A549 (cell line): ENCODE measurements at regions not wholly inside any gene's neighbourhood (a gene's known extent, or its start where the extent isn't known, plus 50 kb on each side); places are given as distances from the start of the nearest gene placed in this dataset.

Experiments
- ATAC-seq, 2 experiments: fragments of 200-7000 bp in 1 of 2; fragments of >200 bp in 1 of 2; cut with Nextera tagmentation in 1 of 2; cut with Tn5 transposase in 1 of 2; 3 replicates each; pipeline versions ENCODE4 v1.8.0 to v1.9.1; 2018 to 2020; ENCODE audit warnings: mild to moderate bottlenecking in 1 of 2, moderate library complexity in 1 of 2
- CTCF ChIA-PET: fragments of 300-600 bp; sonication (Branson Sonifier 250); formaldehyde crosslinking; extraction: SDS; loops from one replicate; lab custom pipeline; 2021; ENCODE audit warnings: antibody characterized with exemption, inconsistent platforms; lab: Yijun Ruan, JAX
- POLR2A ChIA-PET: fragments of 350-600 bp; formaldehyde crosslinking; extraction: SDS; loops from one replicate; lab custom pipeline; 2021; ENCODE audit warnings: antibody characterized with exemption, inconsistent platforms; lab: Yijun Ruan, JAX
- DNase-seq, 2 experiments: peaks; one replicate each; pipeline versions ENCODE4 v3.0.0 to v3.0.0-alpha.2; 2011 to 2016; ENCODE audit warnings: low read depth in 1 of 2, low spot score in 1 of 2
- FAIRE-seq: peaks from 2 replicates; lab custom pipeline; 2011; peaks lifted over from hg19 to GRCh38; lab: Jason Lieb, UNC
- H3K27ac ChIP-seq, 2 experiments: fragments of >200 bp; sonication (Bioruptor Twin); formaldehyde crosslinking; 3 replicates each; pipeline ENCODE4 v1.5.1; 2016 to 2017
- H3K4me1 ChIP-seq: fragments of >200 bp; sonication (Bioruptor Twin); formaldehyde crosslinking; 3 replicates; pipeline ENCODE4 v1.6.1; 2016
- H3K4me2 ChIP-seq: fragments of >200 bp; sonication (Bioruptor Twin); formaldehyde crosslinking; 3 replicates; pipeline ENCODE4 v1.6.1; 2016
- H3K4me3 ChIP-seq: fragments of >200 bp; sonication (Bioruptor Twin); formaldehyde crosslinking; 3 replicates; pipeline ENCODE4 v1.5.1; 2016
- H3K9me3 ChIP-seq: fragments of >200 bp; sonication (Bioruptor Twin); formaldehyde crosslinking; 3 replicates; pipeline ENCODE4 v1.6.1; 2016
- CBX8 ChIP-seq: fragments of 200-600 bp; sonication (generic); IDR thresholded peaks from 2 replicates; pipeline ENCODE4 v1.6.1; 2016
- CHD2 ChIP-seq: fragments of 150-350 bp; IDR thresholded peaks from 2 replicates; pipeline ENCODE4 v1.6.1; 2014; ENCODE audit warnings: low read length; ENCODE audit not compliant: partially characterized antibody
- EHF ChIP-seq: fragments of 250-450 bp; sonication (Bioruptor Pico); IDR thresholded peaks from 2 replicates; pipeline ENCODE4 v1.5.0; 2020; ENCODE audit warnings: mild to moderate bottlenecking
- ESRRA ChIP-seq: fragments of 150-350 bp; IDR thresholded peaks from 2 replicates; pipeline ENCODE4 v1.6.1; 2014; ENCODE audit warnings: mild to moderate bottlenecking, low read length, borderline replicate concordance
- FOSB ChIP-seq: fragments of 250-450 bp; sonication (Bioruptor Pico); IDR thresholded peaks from 2 replicates; pipeline ENCODE4 v1.5.0; 2020; ENCODE audit warnings: mild to moderate bottlenecking, moderate library complexity
- FOSL2 ChIP-seq, 2 experiments: fragments of 450-650 bp in 1 of 2; fragments of >200 bp in 1 of 2; sonication (Bioruptor Twin) in 1 of 2; formaldehyde crosslinking; IDR thresholded peaks; 2 replicates each; pipeline versions ENCODE4 v1.5.0 to v1.6.1; 2016 to 2020; ENCODE audit warnings: mild to moderate bottlenecking in 1 of 2, moderate library complexity in 1 of 2
- HDAC2 ChIP-seq: fragments of 200-600 bp; sonication (generic); IDR thresholded peaks from 2 replicates; pipeline ENCODE4 v1.6.1; 2016
- HEYL ChIP-seq: fragments of 250-450 bp; sonication (Bioruptor Pico); IDR thresholded peaks from 2 replicates; pipeline ENCODE4 v1.8.0; 2021; ENCODE audit warnings: mild to moderate bottlenecking, moderate library complexity
- HOXA7 ChIP-seq: fragments of 250-450 bp; sonication (Bioruptor Pico); IDR thresholded peaks from 2 replicates; pipeline ENCODE4 v1.5.0; 2020; ENCODE audit warnings: mild to moderate bottlenecking, moderate library complexity
- JUN ChIP-seq, 2 experiments: fragments of >200 bp; sonication (Bioruptor Twin); formaldehyde crosslinking; IDR thresholded peaks; 2 replicates in 1 of 2; 3 replicates in 1 of 2; pipeline ENCODE4 v1.6.1; 2016 to 2017
- JUNB ChIP-seq: fragments of >200 bp; sonication (Bioruptor Twin); formaldehyde crosslinking; IDR thresholded peaks from 2 replicates; pipeline ENCODE4 v1.6.1; 2016
- KDM1A ChIP-seq: fragments of 200-600 bp; sonication (generic); IDR thresholded peaks from 2 replicates; pipeline ENCODE4 v1.6.1; 2016; ENCODE audit warnings: low read depth, mild to moderate bottlenecking
- MYC ChIP-seq: IDR thresholded peaks from 2 replicates; pipeline ENCODE4 v1.6.1; 2012; ENCODE audit warnings: mild to moderate bottlenecking, inconsistent platforms, low read length, improper control_type of control experiment, borderline replicate concordance
- NFE2L2 ChIP-seq: fragments of 150-350 bp; conservative IDR thresholded peaks from 2 replicates; pipeline ENCODE4 v1.6.1; 2014; ENCODE audit warnings: low read length
- NR3C1 ChIP-seq: fragments of >200 bp; sonication (Bioruptor Twin); formaldehyde crosslinking; IDR thresholded peaks from 3 replicates; pipeline ENCODE4 v1.6.1; 2017
- PHF8 ChIP-seq: fragments of 200-600 bp; sonication (generic); IDR thresholded peaks from 2 replicates; pipeline ENCODE4 v1.6.1; 2016; ENCODE audit warnings: low read depth, mild to moderate bottlenecking, antibody characterized with exemption, moderate library complexity, borderline replicate concordance
- POLR2AphosphoS2 ChIP-seq: conservative IDR thresholded peaks from 2 replicates; pipeline ENCODE4 v1.6.1; 2012; ENCODE audit warnings: low read length, improper control_type of control experiment, inconsistent platforms
- RNF2 ChIP-seq: fragments of 200-600 bp; sonication (generic); IDR thresholded peaks from 2 replicates; pipeline ENCODE4 v1.6.1; 2016; ENCODE audit warnings: low read depth, mild to moderate bottlenecking, antibody characterized with exemption, moderate library complexity, borderline replicate concordance
- SMC3 ChIP-seq: fragments of >200 bp; sonication (Bioruptor Twin); formaldehyde crosslinking; IDR thresholded peaks from 3 replicates; pipeline ENCODE4 v1.6.1; 2018; ENCODE audit warnings: inconsistent platforms
- TFCP2L1 ChIP-seq: fragments of 250-450 bp; sonication (Bioruptor Pico); IDR thresholded peaks from 2 replicates; pipeline ENCODE4 v1.5.0; 2021; ENCODE audit warnings: mild to moderate bottlenecking
- ZC3H11A ChIP-seq: fragments of 450-650 bp; IDR thresholded peaks from 2 replicates; pipeline ENCODE4 v1.6.1; 2014; ENCODE audit warnings: antibody characterized with exemption, mild to moderate bottlenecking
- ZNF302 ChIP-seq: fragments of 250-450 bp; sonication (Bioruptor Pico); IDR thresholded peaks from 2 replicates; pipeline ENCODE4 v1.9.0; 2021; ENCODE audit warnings: inconsistent platforms, mild to moderate bottlenecking, moderate library complexity
- WGBS: methylation state at CpG from one replicate; pipeline ENCODE4 v1.1.6; 2017; ENCODE audit errors: missing lambda C conversion rate; 5-methylcytosine and 5-hydroxymethylcytosine counted together
- TF ChIP-seq, protein P1 (sequence below): fragments of >200 bp; sonication (Bioruptor Twin); formaldehyde crosslinking; IDR thresholded peaks from 2 replicates; pipeline ENCODE4 v1.6.1; 2016
- TF ChIP-seq, protein P2 (sequence below): fragments of 250-450 bp; sonication (Bioruptor Pico); IDR thresholded peaks from 2 replicates; pipeline ENCODE4 v1.5.0; 2021; ENCODE audit warnings: mild to moderate bottlenecking, moderate library complexity, borderline replicate concordance

DNA sequence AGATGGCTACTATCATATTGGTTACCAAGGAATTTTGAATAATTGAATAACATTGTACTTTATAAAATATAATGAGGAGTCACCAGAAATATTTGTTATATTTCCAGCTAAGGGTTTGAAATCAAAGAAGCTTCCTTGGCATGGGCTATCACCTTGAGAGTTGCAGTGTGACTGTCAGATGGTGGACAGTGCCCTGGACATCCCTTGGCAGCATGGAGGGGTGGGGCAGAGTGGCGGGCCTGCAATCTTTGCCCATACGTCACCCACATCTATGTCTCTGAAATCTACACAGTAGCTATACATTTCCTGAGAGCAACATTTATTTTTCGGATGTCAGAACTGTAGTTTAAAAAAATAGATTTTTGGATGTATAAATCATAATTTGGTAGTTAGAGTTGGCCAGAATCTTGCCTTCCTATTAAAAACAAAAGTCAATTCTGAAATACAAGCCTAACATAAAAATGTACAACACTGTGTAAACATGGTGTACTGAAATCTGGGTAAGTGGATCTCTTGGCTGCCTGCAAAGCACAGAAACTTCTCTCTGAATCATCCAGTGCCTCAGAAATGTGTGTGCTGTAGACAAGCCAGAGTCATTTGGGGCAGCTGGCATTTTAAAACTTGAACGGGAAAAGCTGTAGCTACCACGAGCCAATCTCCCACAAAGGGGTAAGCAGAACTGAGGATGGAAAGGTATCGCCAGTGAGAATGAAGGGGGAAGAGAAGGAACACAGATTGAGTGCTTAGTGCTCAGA lies 124.2 kb upstream of the ARHGAP28 start:
- POLR2A ChIA-PET = no interaction called here
- ATAC-seq (no peak), DNase-seq (no peak), FAIRE-seq (no peak)
- Histone ChIP-seq H3K27ac (no peak overlapping the region), H3K9me3 (no peaks in the 10 kb centered on the region), H3K4me3 (no peak overlapping the region), H3K4me2 (no peak overlapping the region), H3K4me1 (no peaks in the 10 kb centered on the region)
- TF ChIP-seq RNF2 (no peak), POLR2AphosphoS2 (no peak), EHF (CRISPR knock-in tag) (no peak), JUN (IDR thresholded peaks at IDR 0.05) (no peak), JUNB (no peak), FOSB (CRISPR knock-in tag) (no peak), HOXA7 (no peak), KDM1A (no peak), NR3C1 (no peak), NFE2L2 (no peak), SMC3 (no peak), ZC3H11A (no peak), HDAC2 (no peak), PHF8 (no peak), TFCP2L1 (no peak)
- TF ChIP-seq, protein P1, sequence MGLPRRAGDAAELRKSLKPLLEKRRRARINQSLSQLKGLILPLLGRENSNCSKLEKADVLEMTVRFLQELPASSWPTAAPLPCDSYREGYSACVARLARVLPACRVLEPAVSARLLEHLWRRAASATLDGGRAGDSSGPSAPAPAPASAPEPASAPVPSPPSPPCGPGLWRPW = no peak
- CTCF ChIA-PET = interaction anchor here (2.3 kb wide), 1 partner anchor 281 kb away, joined by 5 read pairs; no protein-coding TSS in a partner anchor
- 29% methylated on average over 6 of the region's 6 CpGs for WGBS

DNA sequence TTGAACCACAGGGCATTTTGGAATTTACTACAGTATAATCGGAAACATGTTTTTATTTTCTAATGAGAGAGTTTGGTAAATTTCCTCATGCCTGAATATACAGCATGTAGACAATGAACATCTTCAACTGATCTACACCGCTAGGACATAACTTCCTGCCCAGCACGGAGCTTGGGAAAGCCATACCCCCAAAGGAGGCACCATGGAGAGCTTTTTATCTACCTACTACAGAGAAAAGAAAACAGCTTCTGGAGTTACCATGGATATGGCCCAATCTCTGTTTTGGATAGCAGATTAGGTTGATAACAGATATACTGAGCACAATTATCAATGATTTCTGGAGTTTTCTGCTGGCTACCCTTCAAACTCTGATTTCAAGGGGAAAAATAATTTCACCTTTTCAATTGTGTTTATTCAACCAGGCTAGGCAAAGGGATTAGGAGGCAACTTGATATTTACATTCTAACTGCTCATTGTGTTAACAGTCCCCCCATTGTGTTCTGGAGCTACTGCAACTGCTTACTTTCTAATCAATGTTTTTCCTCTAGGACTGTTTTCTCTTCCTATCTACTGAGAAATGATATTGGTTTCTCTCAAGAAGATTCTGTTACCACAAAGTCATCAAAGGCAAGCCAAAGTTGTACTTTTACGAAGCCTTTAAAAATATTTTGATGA lies 123.0 kb upstream of the ARHGAP28 start:
- no peak for FAIRE-seq
- DNase-seq = no peak
- Histone ChIP-seq H3K4me1 (no peaks in the 10 kb centered on the region), H3K27ac (no peak overlapping the region), H3K9me3 (no peaks in the 10 kb centered on the region), H3K4me2 (no peak overlapping the region), H3K4me3 (no peak overlapping the region)
- TF ChIP-seq HDAC2 = no peak
- TF ChIP-seq NR3C1 = no peak
- no peak for TF ChIP-seq NFE2L2
- TF ChIP-seq JUN (IDR thresholded peaks at IDR 0.05) = no peak
- TF ChIP-seq, protein P2, sequence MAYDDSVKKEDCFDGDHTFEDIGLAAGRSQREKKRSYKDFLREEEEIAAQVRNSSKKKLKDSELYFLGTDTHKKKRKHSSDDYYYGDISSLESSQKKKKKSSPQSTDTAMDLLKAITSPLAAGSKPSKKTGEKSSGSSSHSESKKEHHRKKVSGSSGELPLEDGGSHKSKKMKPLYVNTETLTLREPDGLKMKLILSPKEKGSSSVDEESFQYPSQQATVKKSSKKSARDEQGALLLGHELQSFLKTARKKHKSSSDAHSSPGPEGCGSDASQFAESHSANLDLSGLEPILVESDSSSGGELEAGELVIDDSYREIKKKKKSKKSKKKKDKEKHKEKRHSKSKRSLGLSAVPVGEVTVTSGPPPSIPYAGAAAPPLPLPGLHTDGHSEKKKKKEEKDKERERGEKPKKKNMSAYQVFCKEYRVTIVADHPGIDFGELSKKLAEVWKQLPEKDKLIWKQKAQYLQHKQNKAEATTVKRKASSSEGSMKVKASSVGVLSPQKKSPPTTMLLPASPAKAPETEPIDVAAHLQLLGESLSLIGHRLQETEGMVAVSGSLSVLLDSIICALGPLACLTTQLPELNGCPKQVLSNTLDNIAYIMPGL (CRISPR knock-in tag) = no peak
- TF ChIP-seq SMC3 = no peak
- no peak for TF ChIP-seq CHD2
- TF ChIP-seq FOSL2 (IDR thresholded peaks at IDR 0.05) = no peak
- no peak for TF ChIP-seq FOSL2 (CRISPR knock-in tag; IDR thresholded peaks at IDR 0.05)
- no peak for TF ChIP-seq ESRRA
- no peak for TF ChIP-seq CBX8
- no peak for TF ChIP-seq ZNF302
- TF ChIP-seq TFCP2L1 = no peak
- no peak for TF ChIP-seq HEYL (CRISPR knock-in tag)
- TF ChIP-seq MYC = no peak
- ChIA-PET CTCF (interaction anchor here (2.3 kb wide), 1 partner anchor 280 kb away, joined by 5 read pairs; no protein-coding TSS in a partner anchor), POLR2A (no interaction called here)
- 23% methylated on average over 4 of the region's 4 CpGs for WGBS
- no peak for ATAC-seq
